ENCODE measurements at regions not wholly inside any gene's neighbourhood (a gene's known extent, or its start where the extent isn't known, plus 50 kb on each side); places are given as distances from the start of the nearest gene placed in this dataset.
"Not testable (repeated sequence)": the region's sequence is repeated elsewhere in the genome, so short reads cannot be mapped to it uniquely, and the experiment has no call there.

- no peak for DNase-seq (ENCODE audit: low read depth in 3 of 3)
Measured at GRCh38 chr18:34352385-34353163, 127.9 kb upstream of the NOL4 start.

GRCh38 chr18:34354351-34354750 is 129.6 kb upstream of the NOL4 start:
- DNase-seq (ENCODE audit: low read depth in 3 of 3): no peak

- no peak for DNase-seq (ENCODE audit: low read depth in 3 of 3)
Measured at GRCh38 chr18:34357944-34358580, 133.3 kb upstream of the NOL4 start.

- no peak for DNase-seq (ENCODE audit: low read depth in 3 of 3)
Measured at GRCh38 chr18:34358923-34359322, 134.2 kb upstream of the NOL4 start.

- DNase-seq (ENCODE audit: low read depth in 3 of 3): no peak
Measured at GRCh38 chr18:34364699-34365098, 140.0 kb upstream of the NOL4 start.

DNA sequence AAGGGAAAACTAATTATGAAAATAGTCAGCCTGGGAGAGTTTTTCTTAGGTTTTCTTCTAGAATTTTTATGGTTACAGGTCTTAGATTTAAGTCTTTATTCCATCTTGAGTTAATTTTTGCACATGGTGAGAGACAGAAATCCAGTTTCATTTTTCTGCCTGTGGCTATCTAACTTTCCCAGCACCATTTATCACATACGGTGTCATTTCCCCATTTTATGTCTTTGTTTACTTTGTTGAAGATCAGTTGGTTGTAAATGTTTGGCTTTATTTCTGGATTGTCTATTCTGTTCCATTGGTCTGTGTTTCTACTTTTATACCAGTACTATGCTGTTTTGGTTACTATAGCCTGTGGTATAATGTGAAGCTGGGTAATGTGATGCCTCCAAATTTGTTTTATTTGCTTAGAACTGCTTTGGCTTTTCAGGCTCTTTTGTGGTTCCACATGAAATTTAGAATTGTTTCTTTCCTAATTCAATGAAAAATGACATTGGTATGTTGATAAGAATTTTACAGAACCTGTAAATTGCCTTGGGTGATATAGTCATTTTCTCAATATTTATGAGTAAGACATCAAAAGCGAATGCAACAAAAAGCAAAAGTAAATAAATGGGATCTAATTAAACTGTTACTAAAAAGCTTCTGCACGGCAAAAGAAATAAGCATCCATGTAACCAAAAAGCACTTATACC is 146.1 kb upstream of the NOL4 start:
- DNase-seq (ENCODE audit: low read depth in 3 of 3): no peak

GRCh38 chr18:34380326-34380725 is 155.6 kb upstream of the NOL4 start:
- no peak for DNase-seq (ENCODE audit: low read depth in 3 of 3)

DNA sequence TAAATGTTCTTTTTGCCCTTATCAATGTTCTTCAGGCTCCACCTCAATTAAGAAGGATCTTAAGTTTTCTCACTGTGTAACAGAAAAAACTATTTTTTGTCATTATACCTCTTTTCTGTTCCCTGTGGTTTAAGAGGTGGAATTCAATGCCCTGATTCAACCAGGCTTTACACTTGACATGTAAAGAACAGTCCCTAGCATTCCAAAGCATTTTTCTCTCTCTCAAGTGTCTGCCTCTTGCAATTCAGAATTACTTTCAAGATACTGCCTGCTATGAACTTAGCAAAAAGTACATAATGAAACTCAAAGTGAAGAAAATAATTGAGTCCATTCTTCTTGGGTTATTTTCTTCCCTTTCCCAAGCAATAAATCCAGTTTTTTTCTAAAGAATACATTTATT is 160.6 kb upstream of the NOL4 start:
- no peak for DNase-seq (ENCODE audit: low read depth in 3 of 3)

- DNase-seq (ENCODE audit: low read depth in 3 of 3): no peak
Measured at GRCh38 chr18:34386803-34387202, 162.1 kb upstream of the NOL4 start.

GRCh38 chr18:34397286-34397896 is 172.7 kb upstream of the NOL4 start:
- no peak for DNase-seq (ENCODE audit: low read depth in 3 of 3)

DNA sequence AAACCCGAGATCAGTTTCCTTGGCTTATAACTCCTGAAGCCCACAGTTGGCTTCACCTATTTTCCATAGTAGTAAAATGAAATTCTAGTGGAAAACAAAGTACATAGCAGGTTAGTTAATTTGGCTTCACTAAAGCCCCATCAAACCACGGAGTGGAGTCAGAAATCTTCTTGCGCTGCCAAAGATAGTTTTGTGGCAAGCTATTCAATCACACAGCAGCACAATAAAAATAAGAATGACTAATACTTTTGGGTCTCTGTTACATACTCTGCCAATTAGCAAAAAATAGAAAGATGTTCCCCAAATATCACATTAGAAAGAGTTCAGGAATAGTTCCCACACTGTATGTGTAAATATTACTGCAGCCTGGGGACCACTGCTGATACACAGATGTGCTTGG is 175.2 kb upstream of the NOL4 start:
- no peak for DNase-seq (ENCODE audit: low read depth in 3 of 3)

- no peak for DNase-seq (ENCODE audit: low read depth in 3 of 3)
Measured at GRCh38 chr18:34400834-34401233, 176.1 kb upstream of the NOL4 start.

GRCh38 chr18:34401775-34402174 is 177.1 kb upstream of the NOL4 start:
- no peak for DNase-seq (ENCODE audit: low read depth in 3 of 3)

GRCh38 chr18:34407471-34407870 is 182.8 kb upstream of the NOL4 start:
- not testable (repeated sequence) for DNase-seq (ENCODE audit: low read depth in 3 of 3)

DNA sequence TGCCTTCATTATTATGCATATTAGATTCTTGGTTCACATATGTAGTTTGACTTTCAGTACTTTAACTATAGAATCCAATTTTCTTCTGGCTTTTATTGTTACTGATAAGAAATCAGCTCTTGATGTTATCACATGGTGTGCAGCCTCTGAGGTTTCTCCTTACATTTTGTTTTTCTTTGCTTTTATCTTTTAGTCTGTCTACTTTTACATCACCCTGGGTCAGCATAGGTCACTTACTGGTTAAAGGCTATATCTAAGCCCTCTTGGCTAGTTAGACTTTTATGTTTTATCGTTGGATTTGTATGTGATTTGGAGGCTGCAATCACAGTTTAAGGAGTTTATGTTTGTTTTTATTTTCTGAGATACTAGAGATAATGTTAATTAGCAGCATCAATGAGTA is 187.2 kb upstream of the NOL4 start:
- no peak for DNase-seq (ENCODE audit: low read depth in 3 of 3)

- DNase-seq (ENCODE audit: low read depth in 3 of 3): no peak
Measured at GRCh38 chr18:34431042-34431441, 206.3 kb upstream of the NOL4 start.

DNA sequence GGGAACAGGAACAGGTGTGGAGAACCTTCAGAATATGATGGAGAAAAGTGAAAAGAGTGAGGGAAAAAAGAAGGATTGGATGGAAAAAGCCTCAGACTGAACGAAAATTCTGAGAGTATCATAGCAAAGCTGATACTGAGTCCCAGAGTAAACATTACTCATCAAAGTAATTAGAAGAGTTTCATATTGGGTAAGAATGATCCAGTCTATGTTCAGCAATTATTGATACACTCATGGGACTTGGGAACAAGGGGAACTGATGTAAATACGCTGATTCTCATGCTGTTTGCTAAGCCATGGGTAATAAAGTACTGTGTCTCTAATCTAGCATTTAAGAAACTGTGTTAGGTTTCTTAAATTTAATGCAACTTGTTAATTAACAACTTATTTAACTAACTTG is 219.9 kb upstream of the NOL4 start:
- DNase-seq (ENCODE audit: low read depth in 3 of 3): no peak

DNA sequence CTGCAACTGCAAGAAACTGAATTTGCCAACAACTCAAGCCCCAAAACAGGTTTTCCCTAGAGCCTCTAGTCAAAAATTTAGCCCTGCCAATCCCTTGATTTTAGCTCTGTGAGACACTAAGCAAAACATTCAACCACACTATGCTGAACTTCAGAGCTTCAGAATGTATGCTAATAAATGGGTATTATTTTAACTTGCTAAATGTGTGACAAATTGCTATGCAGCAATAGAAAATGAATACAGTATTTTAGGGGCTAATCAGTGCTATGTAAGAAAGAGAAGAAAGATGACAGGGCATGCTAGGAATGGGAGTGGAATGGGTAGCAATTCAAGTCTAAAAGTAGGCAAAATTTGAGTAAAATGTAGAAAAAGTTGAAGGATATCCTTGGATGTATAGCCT is 223.9 kb upstream of the NOL4 start:
- DNase-seq (ENCODE audit: low read depth in 3 of 3): no peak

GRCh38 chr18:34457761-34458160 is 233.0 kb upstream of the NOL4 start:
- no peak for DNase-seq (ENCODE audit: low read depth in 3 of 3)

DNA sequence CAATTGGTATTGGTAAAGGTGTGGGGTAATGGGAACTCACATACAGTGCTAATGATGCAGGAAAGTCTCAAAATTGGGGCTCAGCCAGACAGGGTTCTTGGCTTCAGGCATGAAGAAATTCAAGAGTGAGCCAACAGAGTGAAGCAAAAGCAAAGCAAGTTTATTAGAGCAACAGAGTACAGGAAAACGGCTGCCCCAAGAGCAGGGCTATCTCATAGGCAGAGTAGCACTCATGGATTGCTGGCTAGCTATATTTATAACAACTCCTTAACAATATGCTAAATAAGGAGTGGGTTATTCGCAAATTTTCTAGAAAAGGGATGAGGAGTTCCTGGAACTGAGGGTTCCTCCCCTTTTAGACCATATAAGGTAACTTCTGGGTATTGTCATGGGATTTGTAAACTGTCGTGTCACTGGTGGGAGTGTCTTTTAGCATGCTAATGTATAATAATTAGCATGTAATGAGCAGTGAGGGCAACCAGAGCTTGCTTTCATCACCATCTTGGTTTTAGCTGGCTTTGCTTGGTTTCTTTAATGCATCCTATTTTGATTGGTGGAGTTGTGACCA is 233.8 kb upstream of the NOL4 start:
- no peak for DNase-seq (ENCODE audit: low read depth in 3 of 3)

DNA sequence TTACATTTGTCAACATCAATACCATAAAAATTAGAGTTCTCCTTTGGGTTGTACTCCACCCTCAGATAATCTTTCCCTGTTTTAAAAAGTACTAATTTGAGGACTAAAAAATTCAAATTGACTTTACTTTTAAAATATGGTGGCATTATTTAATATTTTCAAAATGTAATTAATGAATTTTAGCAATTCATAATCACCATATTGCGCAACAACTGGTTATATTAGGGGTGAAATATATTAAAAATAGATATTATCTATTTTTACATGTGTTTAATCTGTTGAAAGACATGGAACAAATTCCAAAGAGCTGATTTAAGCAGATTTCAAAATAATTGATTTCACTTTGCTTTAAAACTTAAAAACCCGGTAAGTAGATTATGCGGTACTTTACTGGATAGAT is 236.6 kb upstream of the NOL4 start:
- DNase-seq (ENCODE audit: low read depth in 3 of 3): no peak

DNA sequence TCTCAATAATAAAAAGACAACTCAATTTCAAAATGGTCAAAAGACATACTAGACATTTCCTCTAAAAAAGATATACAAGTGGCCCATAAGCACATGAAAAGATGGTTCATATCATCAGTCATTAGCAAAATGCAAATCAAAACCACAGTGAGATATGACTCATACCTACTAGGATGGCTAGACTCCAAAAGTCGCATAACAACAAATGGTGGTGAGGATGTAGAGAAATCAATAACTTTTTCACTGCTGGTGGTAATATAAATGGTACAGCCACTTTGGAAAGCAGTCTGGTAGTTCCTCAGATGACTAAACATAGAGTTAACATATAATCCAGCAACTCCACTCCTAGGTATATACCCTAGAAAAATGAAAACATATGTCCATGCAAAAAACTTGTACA is 242.3 kb upstream of the NOL4 start:
- no peak for DNase-seq (ENCODE audit: low read depth in 3 of 3)

Data from stimulated activated CD4-positive, alpha-beta T cell treated with anti-CD3 and anti-CD28 coated beads, TNF-alpha, amount 100 ng/mL, for 24 hours (primary cell).